ENCODE measurements at regions not wholly inside any gene's neighbourhood (a gene's known extent, or its start where the extent isn't known, plus 50 kb on each side); places are given as distances from the start of the nearest gene placed in this dataset.

DNA sequence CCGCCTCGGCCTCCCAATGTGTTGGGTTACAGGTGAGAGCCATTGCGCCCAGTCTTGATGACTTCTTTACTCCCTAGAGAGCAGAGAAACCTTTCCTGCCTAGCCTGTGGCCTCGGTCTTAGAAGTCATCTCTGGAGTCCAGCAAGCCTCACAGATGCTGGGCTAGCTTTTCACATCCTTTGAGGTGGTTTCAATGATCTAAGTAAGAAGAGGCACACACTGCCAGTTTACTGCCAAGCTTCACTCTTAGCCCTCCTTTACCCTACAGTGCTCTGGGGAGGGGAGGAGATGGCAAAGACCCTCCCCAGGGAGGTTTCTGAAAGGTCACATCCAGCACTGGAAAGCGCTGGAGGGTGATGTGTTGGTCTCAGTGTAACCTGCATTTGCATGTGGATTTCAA lies 304.8 kb downstream of the PCNX1 start:
- no peak overlapping the region; a peak in 2 of 7 replicates for H3K27ac Mint-ChIP-seq
- no CpG with 5 or more reads among the region's 5 CpGs for WGBS (ENCODE audit: extremely low coverage, insufficient read length, low lambda C conversion rate)

More for the DNA sequence above, 304.8 kb downstream of the PCNX1 start:
- Histone ChIP-seq H3K23me2 (ENCODE audit: insufficient read length, low read depth, low read length, poor library complexity, severe bottlenecking) (no peaks in the 10 kb centered on the region), H3K4me1 (ENCODE audit: insufficient read depth, low read length) (no peaks in the 10 kb centered on the region), H3K9ac (ENCODE audit: extremely low read depth, insufficient read length, low read length) (no peak overlapping the region), H3K79me2 (ENCODE audit: insufficient read depth, low read length) (no peaks in the 10 kb centered on the region), H2BK5ac (ENCODE audit: insufficient read length, low read length) (no peak overlapping the region), H2AK5ac (ENCODE audit: insufficient read length, low read length) (no peak overlapping the region), H3K79me1 (ENCODE audit: insufficient read depth, low read depth, low read length, poor library complexity, severe bottlenecking) (no peaks in the 10 kb centered on the region), H3K14ac (ENCODE audit: insufficient read depth, low read length) (no peak overlapping the region), H3K4me2 (ENCODE audit: insufficient read depth, insufficient read length, low read length) (no peak overlapping the region), H3K27ac (ENCODE audit: insufficient read length, low read depth, low read length) (no peak overlapping the region), H3K27me3 (ENCODE audit: insufficient read depth, low read length) (no peaks in the 10 kb centered on the region), H2BK20ac (ENCODE audit: low read depth, low read length, poor library complexity, severe bottlenecking) (no peak overlapping the region), H3T11ph (ENCODE audit: low read length) (no peak overlapping the region), H3K23ac (ENCODE audit: insufficient read length, low read depth, low read length) (no peak overlapping the region), H3K9me3 (ENCODE audit: control insufficient read depth, low read depth, low read length) (no peaks in the 10 kb centered on the region), H2BK15ac (ENCODE audit: low read depth, low read length) (no peak overlapping the region), H2AFZ (ENCODE audit: low read length) (no peak overlapping the region), H3K56ac (ENCODE audit: insufficient read length, low read depth, low read length) (no peak overlapping the region), H4K5ac (ENCODE audit: insufficient read length, low read depth, low read length) (no peak overlapping the region), H4K91ac (ENCODE audit: insufficient read length, low read depth, low read length) (no peak overlapping the region), H2BK12ac (ENCODE audit: insufficient read length, low read depth, low read length) (no peak overlapping the region), H3K4ac (ENCODE audit: low read depth, low read length) (no peak overlapping the region), H2BK120ac (ENCODE audit: low read depth, low read length, poor library complexity, severe bottlenecking) (no peak overlapping the region), H3K18ac (ENCODE audit: insufficient read length, low read depth, low read length) (no peak overlapping the region), H4K8ac (replicated peaks; ENCODE audit: insufficient read length, low read depth, low read length) (no peak overlapping the region), H4K20me1 (ENCODE audit: control insufficient read depth, insufficient read depth, insufficient read length) (no peaks in the 10 kb centered on the region)
- H3K4me1 Mint-ChIP-seq: peaks cover 15 to 23% of the 10 kb centered on the region in 2 experiments
- H3K36me3 Mint-ChIP-seq (ENCODE audit: insufficient read depth in 1 of 3, low read depth in 3 of 3): peaks cover 0 to 6% (median under 1%) of the 10 kb centered on the region in 3 experiments; a peak in 4 of 7 replicates
- peaks cover 5% of the 10 kb centered on the region; the same call in 1 of the 2 replicates for H3K27me3 Mint-ChIP-seq (ENCODE audit: low read depth)
- TF ChIP-seq, protein P1, sequence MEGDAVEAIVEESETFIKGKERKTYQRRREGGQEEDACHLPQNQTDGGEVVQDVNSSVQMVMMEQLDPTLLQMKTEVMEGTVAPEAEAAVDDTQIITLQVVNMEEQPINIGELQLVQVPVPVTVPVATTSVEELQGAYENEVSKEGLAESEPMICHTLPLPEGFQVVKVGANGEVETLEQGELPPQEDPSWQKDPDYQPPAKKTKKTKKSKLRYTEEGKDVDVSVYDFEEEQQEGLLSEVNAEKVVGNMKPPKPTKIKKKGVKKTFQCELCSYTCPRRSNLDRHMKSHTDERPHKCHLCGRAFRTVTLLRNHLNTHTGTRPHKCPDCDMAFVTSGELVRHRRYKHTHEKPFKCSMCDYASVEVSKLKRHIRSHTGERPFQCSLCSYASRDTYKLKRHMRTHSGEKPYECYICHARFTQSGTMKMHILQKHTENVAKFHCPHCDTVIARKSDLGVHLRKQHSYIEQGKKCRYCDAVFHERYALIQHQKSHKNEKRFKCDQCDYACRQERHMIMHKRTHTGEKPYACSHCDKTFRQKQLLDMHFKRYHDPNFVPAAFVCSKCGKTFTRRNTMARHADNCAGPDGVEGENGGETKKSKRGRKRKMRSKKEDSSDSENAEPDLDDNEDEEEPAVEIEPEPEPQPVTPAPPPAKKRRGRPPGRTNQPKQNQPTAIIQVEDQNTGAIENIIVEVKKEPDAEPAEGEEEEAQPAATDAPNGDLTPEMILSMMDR (conservative IDR thresholded peaks at IDR 0.05): no peak
- no peak overlapping the region for H3K4me3 Mint-ChIP-seq
- peaks cover 3 to 10% of the 10 kb centered on the region in 2 experiments; a peak in 3 of 5 replicates for H3K9me3 Mint-ChIP-seq
- no peak for DNase-seq
